Neural cell (in vitro differentiated cells): ENCODE measurements at regions not wholly inside any gene's neighbourhood (a gene's known extent, or its start where the extent isn't known, plus 50 kb on each side); places are given as distances from the start of the nearest gene placed in this dataset.

Experiments used
- H2AFZ ChIP-seq: fragments of 200-600, 300-800 bp; sonication (generic), shearing (Covaris generic); 2 replicates; pipeline ENCODE4 v1.6.0; 2014; ENCODE audit warnings: low read depth, mild to moderate bottlenecking, antibody characterized with exemption, low read length, moderate library complexity
- H3F3A ChIP-seq: fragments of 200-600 bp; shearing (Covaris generic); 2 replicates; pipeline ENCODE4 v1.6.1; 2016; ENCODE audit warnings: mild to moderate bottlenecking, moderate library complexity, mixed read lengths, antibody characterized with exemption, low read length; ENCODE audit not compliant: insufficient read depth, poor library complexity, severe bottlenecking
- H3K27ac ChIP-seq: fragments of 200-600, 300-800 bp; sonication (generic), shearing (Covaris generic); 2 replicates; pipeline ENCODE4 v1.5.1; 2014; ENCODE audit warnings: mild to moderate bottlenecking, low read length, moderate library complexity
- H3K27me3 ChIP-seq: fragments of 300-800, 200-600 bp; sonication (generic), shearing (Covaris generic); 2 replicates; pipeline ENCODE4 v1.6.0; 2014; ENCODE audit warnings: mild to moderate bottlenecking, low read depth, low read length, moderate library complexity; ENCODE audit not compliant: insufficient read depth
- H3K36me3 ChIP-seq: fragments of 300-800, 200-600 bp; sonication (generic), shearing (Covaris generic); 2 replicates; pipeline ENCODE4 v1.5.1; 2014; ENCODE audit warnings: mild to moderate bottlenecking, antibody characterized with exemption, low read length, moderate library complexity; ENCODE audit not compliant: insufficient read depth
- H3K4me2 ChIP-seq: fragments of 300-800, 200-600 bp; sonication (generic), shearing (Covaris generic); 2 replicates; pipeline ENCODE4 v1.6.0; 2014; ENCODE audit warnings: mild to moderate bottlenecking, low read length
- H3K4me3 ChIP-seq: fragments of 300-800, 200-600 bp; sonication (generic), shearing (Covaris generic); 2 replicates; pipeline ENCODE4 v1.5.1; 2014; ENCODE audit warnings: mild to moderate bottlenecking, low read length, moderate library complexity
- H3K79me2 ChIP-seq: fragments of 200-600 bp; shearing (Covaris generic); replicated peaks from 2 replicates; pipeline ENCODE4 v1.6.0; 2014; ENCODE audit warnings: mild to moderate bottlenecking, low read length, moderate library complexity; ENCODE audit not compliant: insufficient read depth
- H3K9ac ChIP-seq: fragments of 300-800, 200-600 bp; sonication (generic), shearing (Covaris generic); 2 replicates; pipeline ENCODE4 v1.6.1; 2016; ENCODE audit warnings: mild to moderate bottlenecking, low read length, mixed read lengths
- H3K9me2 ChIP-seq: fragments of 200-600 bp; shearing (Covaris generic); 2 replicates; pipeline ENCODE4 v1.6.1; 2016; ENCODE audit warnings: mild to moderate bottlenecking, low read length, mixed read lengths; ENCODE audit not compliant: insufficient read depth
- H3K9me3 ChIP-seq: fragments of 200-600, 300-800 bp; sonication (generic), shearing (Covaris generic); 2 replicates; pipeline ENCODE4 v1.6.1; 2016; ENCODE audit warnings: mild to moderate bottlenecking, mixed run types, low read length, moderate library complexity, mixed read lengths
- H4K20me1 ChIP-seq: fragments of 200-600 bp; shearing (Covaris generic); 2 replicates; pipeline ENCODE4 v1.6.1; 2016; ENCODE audit warnings: mild to moderate bottlenecking, mixed run types; ENCODE audit not compliant: insufficient read depth
- CTCF ChIP-seq: fragments of 450-650 bp; IDR thresholded peaks from 2 replicates; pipeline ENCODE4 v1.5.1; 2014; ENCODE audit warnings: antibody characterized with exemption, mild to moderate bottlenecking, moderate library complexity; ENCODE audit not compliant: poor library complexity, severe bottlenecking
- EP300 ChIP-seq: fragments of 450-650 bp; conservative IDR thresholded peaks from 2 replicates; pipeline ENCODE4 v1.6.1; 2014; ENCODE audit warnings: antibody characterized with exemption, mild to moderate bottlenecking, moderate library complexity; ENCODE audit not compliant: poor library complexity, severe bottlenecking
- EZH2 ChIP-seq: fragments of 200-600, 300-800 bp; shearing (Covaris generic), sonication (generic); IDR thresholded peaks from 2 replicates; pipeline ENCODE4 v1.6.1; 2014; ENCODE audit warnings: antibody characterized with exemption, low read length, borderline replicate concordance, mild to moderate bottlenecking; ENCODE audit not compliant: insufficient read depth, poor library complexity, severe bottlenecking
- MXI1 ChIP-seq: fragments of 450-650 bp; conservative IDR thresholded peaks from 2 replicates; pipeline ENCODE4 v1.6.1; 2014; ENCODE audit warnings: antibody characterized with exemption, mild to moderate bottlenecking; ENCODE audit not compliant: poor library complexity, severe bottlenecking
- POLR2AphosphoS5 ChIP-seq: IDR thresholded peaks from 2 replicates; pipeline ENCODE4 v1.6.1; 2012
- RAD21 ChIP-seq: fragments of 450-650 bp; conservative IDR thresholded peaks from 2 replicates; pipeline ENCODE4 v1.6.1; 2014; ENCODE audit warnings: antibody characterized with exemption, mild to moderate bottlenecking, moderate library complexity
- REST ChIP-seq: IDR thresholded peaks from 2 replicates; pipeline ENCODE4 v1.6.1; 2012; ENCODE audit warnings: borderline replicate concordance
- SMC3 ChIP-seq: fragments of 450-650 bp; conservative IDR thresholded peaks from 2 replicates; pipeline ENCODE4 v1.6.1; 2014; ENCODE audit warnings: antibody characterized with exemption, mild to moderate bottlenecking, moderate library complexity; ENCODE audit not compliant: poor library complexity
- TAF1 ChIP-seq: IDR thresholded peaks from 2 replicates; pipeline ENCODE4 v1.6.1; 2012; ENCODE audit warnings: low read depth

GRCh38 chr2:176818076-176818475, 394.5 kb upstream of the HNRNPA3 start:
- Histone ChIP-seq H3K27me3 (no peaks in the 10 kb centered on the region), H3K4me2 (no peak overlapping the region), H3K27ac (no peak overlapping the region), H3K79me2 (no peaks in the 10 kb centered on the region), H4K20me1 (no peaks in the 10 kb centered on the region), H3K4me3 (no peak overlapping the region), H2AFZ (no peak overlapping the region), H3K9ac (no peak overlapping the region), H3F3A (no peaks in the 10 kb centered on the region), H3K9me3 (no peaks in the 10 kb centered on the region), H3K36me3 (no peaks in the 10 kb centered on the region), H3K9me2 (no peaks in the 10 kb centered on the region)
- TF ChIP-seq POLR2AphosphoS5 (no peak), RAD21 (no peak), EZH2 (no peak), SMC3 (no peak), EP300 (no peak), MXI1 (no peak), CTCF (no peak), REST (no peak), TAF1 (no peak)

GRCh38 chr2:176818617-176819016, 394.0 kb upstream of the HNRNPA3 start:
- Histone ChIP-seq H3K9ac (no peak overlapping the region), H3F3A (no peaks in the 10 kb centered on the region), H3K27ac (no peak overlapping the region), H3K4me3 (no peak overlapping the region), H4K20me1 (no peaks in the 10 kb centered on the region), H3K36me3 (no peaks in the 10 kb centered on the region), H3K9me2 (no peaks in the 10 kb centered on the region), H3K9me3 (no peaks in the 10 kb centered on the region), H3K4me2 (no peak overlapping the region), H2AFZ (no peak overlapping the region), H3K27me3 (no peaks in the 10 kb centered on the region), H3K79me2 (no peaks in the 10 kb centered on the region)
- TF ChIP-seq SMC3 (no peak), TAF1 (no peak)

GRCh38 chr2:176819306-176819705, 393.3 kb upstream of the HNRNPA3 start:
- no peak overlapping the region for H3K9ac ChIP-seq
- no peaks in the 10 kb centered on the region for H3F3A ChIP-seq
- no peak overlapping the region for H2AFZ ChIP-seq
- TF ChIP-seq RAD21: no peak
- no peak for TF ChIP-seq EZH2
- TF ChIP-seq CTCF: no peak
- TF ChIP-seq MXI1: no peak
- no peak for TF ChIP-seq POLR2AphosphoS5
- TF ChIP-seq REST: no peak
- TF ChIP-seq TAF1: no peak
- no peak for TF ChIP-seq SMC3
- no peak for TF ChIP-seq EP300
- H3K4me2 ChIP-seq: no peak overlapping the region
- H3K9me2 ChIP-seq: no peaks in the 10 kb centered on the region
- H3K36me3 ChIP-seq: no peaks in the 10 kb centered on the region
- H3K4me3 ChIP-seq: no peak overlapping the region
- H3K27ac ChIP-seq: no peak overlapping the region
- no peaks in the 10 kb centered on the region for H4K20me1 ChIP-seq
- no peaks in the 10 kb centered on the region for H3K27me3 ChIP-seq
- H3K9me3 ChIP-seq: no peaks in the 10 kb centered on the region
- no peaks in the 10 kb centered on the region for H3K79me2 ChIP-seq
